ENCODE measurements at regions not wholly inside any gene's neighbourhood (a gene's known extent, or its start where the extent isn't known, plus 50 kb on each side); places are given as distances from the start of the nearest gene placed in this dataset.

- dilution Hi-C loops (cut with MboI; ENCODE audit: extremely low pct_ligation_motif_present, low sequenced_read_pairs) (no loop called here), intact Hi-C loops (cut with micrococcal nuclease) (no loop called here)
- Histone ChIP-seq H3K9me3 (replicated peaks; ENCODE audit: control insufficient read depth, insufficient read depth, low read length) (peaks cover 4% of the 10 kb centered on the region), H3K4me1 (ENCODE audit: control insufficient read depth, extremely low read depth, insufficient read depth, low read length) (no peaks in the 10 kb centered on the region), H3K9me1 (replicated peaks; ENCODE audit: control insufficient read depth, extremely low read depth, insufficient read depth, low read length) (no peaks in the 10 kb centered on the region), H3K79me2 (ENCODE audit: control insufficient read depth, insufficient read depth, low read length) (no peaks in the 10 kb centered on the region), H3K27ac (ENCODE audit: insufficient read depth, low read depth, low read length) (no peak overlapping the region), H2AFZ (ENCODE audit: low read depth, low read length) (no peak overlapping the region), H4K20me1 (replicated peaks; ENCODE audit: control insufficient read depth, extremely low read depth, insufficient read depth, low read length) (no peaks in the 10 kb centered on the region), H3K27me3 (ENCODE audit: control insufficient read depth in 2 of 2, insufficient read depth in 2 of 2, low read length in 2 of 2) (no peaks in the 10 kb centered on the region), H3K4me3 (replicated peaks in 1 of 3; ENCODE audit: insufficient read depth in 1 of 3, low read depth in 1 of 3, low read length in 3 of 3) (no peak overlapping the region), H3K4me2 (ENCODE audit: insufficient read depth, low read length) (no peak overlapping the region), H3K36me3 (ENCODE audit: control insufficient read depth in 2 of 2, extremely low read depth in 1 of 2, insufficient read depth in 2 of 2, low read length in 2 of 2) (no peaks in the 10 kb centered on the region), H3K9ac (replicated peaks; ENCODE audit: extremely low read depth, insufficient read depth, low read length) (no peak overlapping the region)
- DNase-seq (ENCODE audit: low read depth, low spot score) (no peak), FAIRE-seq (no peak)
- ChIA-PET CTCF (no interaction called here), POLR2A (no interaction called here)
- TF ChIP-seq CTCF (IDR thresholded peaks at IDR 0.05; ENCODE audit: extremely low read depth in 1 of 2, insufficient read depth in 1 of 2, low read depth in 1 of 2, low read length in 2 of 2) (no peak), FOS (IDR thresholded peaks at IDR 0.05; ENCODE audit: borderline replicate concordance, insufficient read depth, low read length) (no peak), JUN (IDR thresholded peaks at IDR 0.05; ENCODE audit: borderline replicate concordance, insufficient read depth, insufficient read length, low read depth) (no peak), MYC (IDR thresholded peaks at IDR 0.05; ENCODE audit: low read depth, low read length) (no peak), POLR2AphosphoS5 (IDR thresholded peaks at IDR 0.05; ENCODE audit: insufficient read depth, low read depth, low read length) (no peak), EZH2 (IDR thresholded peaks at IDR 0.05; ENCODE audit: borderline replicate concordance, low read depth, low read length, severe bottlenecking) (no peak), POLR2A (IDR thresholded peaks at IDR 0.05; ENCODE audit: low read depth, low read length) (no peak), GATA2 (IDR thresholded peaks at IDR 0.05; ENCODE audit: insufficient read depth, insufficient read length, low read depth, low read length) (no peak)
- TF ChIP-seq, protein P1, sequence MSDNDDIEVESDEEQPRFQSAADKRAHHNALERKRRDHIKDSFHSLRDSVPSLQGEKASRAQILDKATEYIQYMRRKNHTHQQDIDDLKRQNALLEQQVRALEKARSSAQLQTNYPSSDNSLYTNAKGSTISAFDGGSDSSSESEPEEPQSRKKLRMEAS (IDR thresholded peaks at IDR 0.05; ENCODE audit: insufficient read depth, insufficient read length) = no peak
- no TSS peak for BruUV-seq (replicated peaks)
These were observed 575.0 kb downstream of the EDEM1 start for GRCh38 chr3:5762506-5762905.

Measured in endothelial cell of umbilical vein (primary cell).